IMR-90 (cell line): ENCODE measurements at regions not wholly inside any gene's neighbourhood (a gene's known extent, or its start where the extent isn't known, plus 50 kb on each side); places are given as distances from the start of the nearest gene placed in this dataset.

Experiments used
- ATAC-seq: fragments of 200-7000 bp; cut with Tn5 transposase; 2 replicates; pipeline ENCODE4 v1.9.1; 2020; ENCODE audit warnings: low read depth, mild to moderate bottlenecking, moderate library complexity
- BruUV-seq: library from RNA; stranded (reverse); fragments of 400-500 nt; replicated peaks from 2 replicates; lab custom pipeline; 2021; lab: Mats Ljungman, UMichigan
- CTCF ChIA-PET: fragments of 300-600 bp; formaldehyde crosslinking; extraction: SDS; loops from one replicate; lab custom pipeline; 2021; ENCODE audit warnings: antibody characterized with exemption; lab: Yijun Ruan, JAX
- POLR2A ChIA-PET: fragments of 300-600 bp; sonication (Branson Sonifier 250); formaldehyde crosslinking; loops from one replicate; lab custom pipeline; 2022; ENCODE audit warnings: antibody characterized with exemption; ENCODE audit not compliant: unreplicated experiment; lab: Charles Lee
- DNase-seq: peaks from one replicate; pipeline ENCODE4 v3.0.0; 2013
- H2AFZ ChIP-seq: replicated peaks from 2 replicates; pipeline ENCODE3; 2013; ENCODE audit warnings: low read length, mild to moderate bottlenecking; ENCODE audit not compliant: poor library complexity
- H2AK5ac ChIP-seq: 2 replicates; pipeline ENCODE4 v1.6.1; 2013; ENCODE audit warnings: low read depth, low read length, inconsistent platforms
- H2AK9ac ChIP-seq: replicated peaks from 2 replicates; pipeline ENCODE3; 2013; ENCODE audit warnings: mild to moderate bottlenecking, low read depth, low read length, moderate library complexity; ENCODE audit not compliant: poor library complexity
- H2BK120ac ChIP-seq: 2 replicates; pipeline ENCODE4 v1.6.1; 2013; ENCODE audit warnings: low read depth, low read length, inconsistent platforms
- H2BK15ac ChIP-seq: 3 replicates; pipeline ENCODE4 v1.6.1; 2013; ENCODE audit warnings: low read depth, low read length, inconsistent platforms
- H2BK20ac ChIP-seq: 2 replicates; pipeline ENCODE4 v1.6.1; 2013; ENCODE audit warnings: low read depth, mild to moderate bottlenecking, inconsistent platforms, low read length, moderate library complexity
- H2BK5ac ChIP-seq: 2 replicates; pipeline ENCODE4 v1.6.1; 2013; ENCODE audit warnings: mild to moderate bottlenecking, low read depth, low read length, inconsistent platforms; ENCODE audit not compliant: poor library complexity, severe bottlenecking
- H3K14ac ChIP-seq: replicated peaks from 2 replicates; pipeline ENCODE4 v1.6.1; 2013; ENCODE audit warnings: low read depth, low read length, inconsistent platforms
- H3K18ac ChIP-seq: 2 replicates; pipeline ENCODE4 v1.6.1; 2013; ENCODE audit warnings: low read depth, low read length, control low read depth
- H3K23ac ChIP-seq: 2 replicates; pipeline ENCODE4 v1.6.1; 2013; ENCODE audit warnings: low read depth, low read length, inconsistent platforms
- H3K27ac ChIP-seq: 2 replicates; pipeline ENCODE4 v1.5.1; 2013; ENCODE audit warnings: mild to moderate bottlenecking, control low read depth, low read length; ENCODE audit not compliant: insufficient read depth
- H3K27me3 ChIP-seq: 2 replicates; pipeline ENCODE4 v1.6.1; 2013; ENCODE audit warnings: low read length; ENCODE audit not compliant: control insufficient read depth, insufficient read depth
- H3K36me3 ChIP-seq: 2 replicates; pipeline ENCODE4 v1.6.1; 2013; ENCODE audit warnings: low read length, mixed read lengths; ENCODE audit not compliant: control insufficient read depth, insufficient read depth
- H3K4ac ChIP-seq: 2 replicates; pipeline ENCODE4 v1.6.1; 2013; ENCODE audit warnings: low read depth, low read length, inconsistent platforms
- H3K4me1 ChIP-seq: 2 replicates; pipeline ENCODE4 v1.6.1; 2013; ENCODE audit warnings: low read length, mixed read lengths; ENCODE audit not compliant: control insufficient read depth, insufficient read depth
- H3K4me2 ChIP-seq: 2 replicates; pipeline ENCODE4 v1.6.1; 2013; ENCODE audit warnings: low read depth, mild to moderate bottlenecking, control low read depth, low read length, moderate library complexity
- H3K4me3 ChIP-seq: 2 replicates; pipeline ENCODE4 v1.5.1; 2013; ENCODE audit warnings: low read depth, mild to moderate bottlenecking, control low read depth, low read length, moderate library complexity; ENCODE audit not compliant: insufficient read depth
- H3K56ac ChIP-seq: 2 replicates; pipeline ENCODE4 v1.6.1; 2013; ENCODE audit warnings: low read length, inconsistent platforms; ENCODE audit not compliant: insufficient read depth; ENCODE audit errors: extremely low read depth
- H3K79me1 ChIP-seq, 2 experiments: 2 replicates each; pipeline ENCODE4 v1.6.1; 2013; ENCODE audit warnings: low read length in 2 of 2, inconsistent platforms in 1 of 2, low read depth in 1 of 2
- H3K9ac ChIP-seq: 2 replicates; pipeline ENCODE4 v1.6.1; 2013; ENCODE audit warnings: low read depth, low read length, control low read depth
- H3K9me1 ChIP-seq: 2 replicates; pipeline ENCODE4 v1.6.1; 2013; ENCODE audit warnings: low read length, inconsistent platforms; ENCODE audit not compliant: insufficient read depth
- H3K9me3 ChIP-seq: 2 replicates; pipeline ENCODE4 v1.6.1; 2013; ENCODE audit warnings: low read length; ENCODE audit not compliant: control insufficient read depth, insufficient read depth
- H4K20me1 ChIP-seq: 2 replicates; pipeline ENCODE4 v1.6.1; 2013; ENCODE audit warnings: low read length, inconsistent platforms; ENCODE audit not compliant: insufficient read depth
- H4K5ac ChIP-seq: 2 replicates; pipeline ENCODE4 v1.6.1; 2013; ENCODE audit warnings: mild to moderate bottlenecking, low read depth, low read length, control low read depth
- H4K8ac ChIP-seq, 2 experiments: 2 replicates each; pipeline ENCODE4 v1.6.1; 2013; ENCODE audit warnings: low read depth in 2 of 2, low read length in 2 of 2, control low read depth in 1 of 2, inconsistent platforms in 1 of 2
- H4K91ac ChIP-seq: 2 replicates; pipeline ENCODE4 v1.6.1; 2013; ENCODE audit warnings: low read depth, low read length, inconsistent platforms; ENCODE audit not compliant: insufficient read depth
- BHLHE40 ChIP-seq: fragments of 150-350 bp; IDR thresholded peaks from 2 replicates; pipeline ENCODE4 v1.6.1; 2016; ENCODE audit warnings: mild to moderate bottlenecking, low read depth, low read length
- CEBPB ChIP-seq: IDR thresholded peaks from 2 replicates; pipeline ENCODE4 v1.6.1; 2012; ENCODE audit warnings: low read depth, low read length, improper control_type of control experiment
- CHD1 ChIP-seq: IDR thresholded peaks from 2 replicates; pipeline ENCODE4 v1.6.1; 2012; ENCODE audit warnings: low read depth, low read length, improper control_type of control experiment
- FOS ChIP-seq: fragments of 150-350 bp; IDR thresholded peaks from 2 replicates; pipeline ENCODE4 v1.6.1; 2016; ENCODE audit warnings: low read depth, low read length
- MAFK ChIP-seq: IDR thresholded peaks from 2 replicates; pipeline ENCODE4 v1.6.1; 2012; ENCODE audit warnings: low read depth, low read length, improper control_type of control experiment
- MAZ ChIP-seq: IDR thresholded peaks from 2 replicates; pipeline ENCODE4 v1.6.1; 2012; ENCODE audit warnings: low read depth, mild to moderate bottlenecking, low read length, improper control_type of control experiment, moderate library complexity, borderline replicate concordance
- MXI1 ChIP-seq: IDR thresholded peaks from 2 replicates; pipeline ENCODE4 v1.6.1; 2012; ENCODE audit warnings: low read depth, mild to moderate bottlenecking, low read length, moderate library complexity, borderline replicate concordance
- NFE2L2 ChIP-seq: fragments of 150-350 bp; IDR thresholded peaks from 2 replicates; pipeline ENCODE4 v1.6.1; 2016; ENCODE audit warnings: low read depth, mild to moderate bottlenecking, low read length
- POLR2A ChIP-seq: IDR thresholded peaks from 2 replicates; pipeline ENCODE4 v1.6.1; 2012; ENCODE audit warnings: mild to moderate bottlenecking, low read depth, low read length
- RAD21 ChIP-seq: IDR thresholded peaks from 2 replicates; pipeline ENCODE4 v1.6.1; 2012; ENCODE audit warnings: low read length, improper control_type of control experiment
- RCOR1 ChIP-seq: IDR thresholded peaks from 2 replicates; pipeline ENCODE4 v1.6.1; 2012; ENCODE audit warnings: mild to moderate bottlenecking, low read length, improper control_type of control experiment; ENCODE audit not compliant: insufficient replicate concordance
- RFX5 ChIP-seq: IDR thresholded peaks from 2 replicates; pipeline ENCODE4 v1.8.0; 2012; ENCODE audit warnings: low read depth, mild to moderate bottlenecking, low read length, moderate library complexity
- SMC3 ChIP-seq: fragments of 150-350 bp; IDR thresholded peaks from 2 replicates; pipeline ENCODE4 v1.6.1; 2016; ENCODE audit warnings: low read depth, mild to moderate bottlenecking, antibody characterized with exemption, low read length, moderate library complexity
- WGBS, 2 experiments: methylation state at CpG; one replicate each; pipeline versions ENCODE4 v1.1.5 to v1.1.7; 2013; ENCODE audit warnings: missing lambda C conversion rate in 2 of 2; ENCODE audit not compliant: insufficient read length in 1 of 2; ENCODE audit errors: extremely low coverage in 2 of 2; 5-methylcytosine and 5-hydroxymethylcytosine counted together
- dilution Hi-C: fragments of 300-500 bp; cut with HindIII; formaldehyde crosslinking; loops from one replicate; pipeline ENCODE4 v1.14.3; 2018; ENCODE audit warnings: low sequenced_read_pairs; ENCODE audit not compliant: unreplicated experiment
- in situ Hi-C: fragments of 300-500 bp; cut with MboI; formaldehyde crosslinking; loops from 3 replicates; pipeline ENCODE4 v1.14.3; 2019; ENCODE audit warnings: low sequenced_read_pairs, inconsistent platforms, mixed read lengths
- intact Hi-C: fragments of 100-400 bp; cut with micrococcal nuclease; formaldehyde crosslinking; loops from 2 replicates; pipeline ENCODE4 v1.10.0; 2022
- TF ChIP-seq, protein P1 (sequence below): fragments of 150-350 bp; IDR thresholded peaks from 2 replicates; pipeline ENCODE4 v1.6.1; 2016; ENCODE audit warnings: low read depth, mild to moderate bottlenecking, low read length, moderate library complexity, borderline replicate concordance
- TF ChIP-seq, protein P2 (sequence below): fragments of 150-350 bp; IDR thresholded peaks from 2 replicates; pipeline ENCODE4 v1.6.1; 2017; ENCODE audit warnings: mild to moderate bottlenecking, antibody characterized with exemption, low read length, low read depth
- TF ChIP-seq, protein P3 (sequence below): conservative IDR thresholded peaks from 2 replicates; pipeline ENCODE4 v1.5.1; 2012; ENCODE audit warnings: mild to moderate bottlenecking, low read depth, low read length, improper control_type of control experiment

DNA sequence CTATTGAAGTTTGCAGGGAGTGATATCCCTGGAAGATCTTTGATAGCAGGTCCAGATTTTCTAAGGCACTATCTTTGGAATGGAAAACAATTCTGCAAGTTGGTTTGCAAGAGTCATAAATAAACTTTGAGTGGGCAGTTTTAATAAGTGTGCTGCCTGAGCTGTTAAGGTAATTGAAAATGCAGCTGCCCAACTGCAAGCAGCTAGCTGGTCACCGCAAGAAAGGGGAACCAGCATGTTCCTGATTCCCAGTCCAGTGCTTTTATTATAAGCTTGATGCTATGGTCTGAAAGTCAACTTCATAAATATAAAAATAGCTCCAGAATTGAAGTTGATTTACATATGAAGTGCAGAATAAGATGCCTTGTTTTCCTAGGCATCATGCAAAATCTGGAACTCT is 308.4 kb downstream of the ZNF248 start:
- Histone ChIP-seq H3K18ac (no peak overlapping the region), H3K9me1 (no peaks in the 10 kb centered on the region), H2BK120ac (no peak overlapping the region), H2BK15ac (no peak overlapping the region), H2AK9ac (no peak overlapping the region), H3K4me1 (no peaks in the 10 kb centered on the region), H3K14ac (no peak overlapping the region), H4K91ac (no peak overlapping the region), H2BK5ac (no peak overlapping the region), H2AK5ac (no peak overlapping the region), H3K27me3 (no peaks in the 10 kb centered on the region), H4K8ac (no peak overlapping the region), H3K9ac (no peak overlapping the region), H3K27ac (no peak overlapping the region), H3K4me3 (no peak overlapping the region), H3K9me3 (peaks cover 24% of the 10 kb centered on the region), H3K4ac (no peak overlapping the region), H2BK20ac (no peak overlapping the region), H3K23ac (no peak overlapping the region), H3K79me1 (no peaks in the 10 kb centered on the region), H4K20me1 (no peaks in the 10 kb centered on the region), H4K5ac (no peak overlapping the region), H3K36me3 (no peaks in the 10 kb centered on the region), H2AFZ (no peak overlapping the region), H3K56ac (no peak overlapping the region), H3K4me2 (no peak overlapping the region)
- POLR2A ChIA-PET: no interaction called here
- TF ChIP-seq CEBPB (no peak), POLR2A (no peak), SMC3 (no peak), BHLHE40 (no peak), RCOR1 (no peak), FOS (no peak), RFX5 (no peak), CHD1 (no peak), NFE2L2 (no peak), MAFK (no peak), MAZ (no peak), MXI1 (no peak), RAD21 (no peak)
- TF ChIP-seq, protein P1, sequence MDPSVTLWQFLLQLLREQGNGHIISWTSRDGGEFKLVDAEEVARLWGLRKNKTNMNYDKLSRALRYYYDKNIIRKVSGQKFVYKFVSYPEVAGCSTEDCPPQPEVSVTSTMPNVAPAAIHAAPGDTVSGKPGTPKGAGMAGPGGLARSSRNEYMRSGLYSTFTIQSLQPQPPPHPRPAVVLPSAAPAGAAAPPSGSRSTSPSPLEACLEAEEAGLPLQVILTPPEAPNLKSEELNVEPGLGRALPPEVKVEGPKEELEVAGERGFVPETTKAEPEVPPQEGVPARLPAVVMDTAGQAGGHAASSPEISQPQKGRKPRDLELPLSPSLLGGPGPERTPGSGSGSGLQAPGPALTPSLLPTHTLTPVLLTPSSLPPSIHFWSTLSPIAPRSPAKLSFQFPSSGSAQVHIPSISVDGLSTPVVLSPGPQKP: no peak
- TF ChIP-seq, protein P2, sequence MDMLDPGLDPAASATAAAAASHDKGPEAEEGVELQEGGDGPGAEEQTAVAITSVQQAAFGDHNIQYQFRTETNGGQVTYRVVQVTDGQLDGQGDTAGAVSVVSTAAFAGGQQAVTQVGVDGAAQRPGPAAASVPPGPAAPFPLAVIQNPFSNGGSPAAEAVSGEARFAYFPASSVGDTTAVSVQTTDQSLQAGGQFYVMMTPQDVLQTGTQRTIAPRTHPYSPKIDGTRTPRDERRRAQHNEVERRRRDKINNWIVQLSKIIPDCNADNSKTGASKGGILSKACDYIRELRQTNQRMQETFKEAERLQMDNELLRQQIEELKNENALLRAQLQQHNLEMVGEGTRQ: no peak
- TF ChIP-seq, protein P3, sequence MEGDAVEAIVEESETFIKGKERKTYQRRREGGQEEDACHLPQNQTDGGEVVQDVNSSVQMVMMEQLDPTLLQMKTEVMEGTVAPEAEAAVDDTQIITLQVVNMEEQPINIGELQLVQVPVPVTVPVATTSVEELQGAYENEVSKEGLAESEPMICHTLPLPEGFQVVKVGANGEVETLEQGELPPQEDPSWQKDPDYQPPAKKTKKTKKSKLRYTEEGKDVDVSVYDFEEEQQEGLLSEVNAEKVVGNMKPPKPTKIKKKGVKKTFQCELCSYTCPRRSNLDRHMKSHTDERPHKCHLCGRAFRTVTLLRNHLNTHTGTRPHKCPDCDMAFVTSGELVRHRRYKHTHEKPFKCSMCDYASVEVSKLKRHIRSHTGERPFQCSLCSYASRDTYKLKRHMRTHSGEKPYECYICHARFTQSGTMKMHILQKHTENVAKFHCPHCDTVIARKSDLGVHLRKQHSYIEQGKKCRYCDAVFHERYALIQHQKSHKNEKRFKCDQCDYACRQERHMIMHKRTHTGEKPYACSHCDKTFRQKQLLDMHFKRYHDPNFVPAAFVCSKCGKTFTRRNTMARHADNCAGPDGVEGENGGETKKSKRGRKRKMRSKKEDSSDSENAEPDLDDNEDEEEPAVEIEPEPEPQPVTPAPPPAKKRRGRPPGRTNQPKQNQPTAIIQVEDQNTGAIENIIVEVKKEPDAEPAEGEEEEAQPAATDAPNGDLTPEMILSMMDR: no peak
- BruUV-seq: no TSS peak
- DNase-seq: no peak
- no peak for ATAC-seq
- CTCF ChIA-PET: no interaction called here
- in situ Hi-C loops: no loop called here
- intact Hi-C loops: no loop called here
- dilution Hi-C loops: no loop called here
- WGBS, 2 experiments: no CpG with 5 or more reads among the region's 1 CpG
